Kasumi-1 (cell line): ENCODE measurements at regions not wholly inside any gene's neighbourhood (a gene's known extent, or its start where the extent isn't known, plus 50 kb on each side); places are given as distances from the start of the nearest gene placed in this dataset.
"Not testable (repeated sequence)": the region's sequence is repeated elsewhere in the genome, so short reads cannot be mapped to it uniquely, and the experiment has no call there.

Experiments used
- DNase-seq, 2 experiments: peaks; one replicate each; lab custom pipeline; 2025; lab: John Stamatoyannopoulos, UW

DNA sequence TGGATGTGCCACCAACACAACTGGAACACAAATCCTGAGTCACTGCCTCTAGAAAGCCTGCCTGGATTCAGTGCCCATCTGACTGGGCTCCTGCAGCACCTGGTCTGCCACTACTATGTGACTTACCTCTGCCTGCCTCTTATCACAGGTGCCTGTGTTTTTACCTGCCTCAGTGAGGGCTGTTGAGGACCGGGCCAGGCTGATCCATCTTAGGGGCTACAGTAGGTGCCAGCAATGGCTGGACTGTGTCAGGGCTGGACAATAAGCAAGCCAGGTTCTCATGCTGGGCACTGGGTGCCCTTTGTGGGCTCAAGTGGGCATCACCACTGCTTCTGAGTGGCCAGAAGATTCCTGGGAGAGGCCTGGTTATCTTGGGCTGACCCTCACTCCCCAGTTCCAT lies 948.6 kb upstream of the TPTE start:
- DNase-seq, result not testable (repeated sequence)

DNA sequence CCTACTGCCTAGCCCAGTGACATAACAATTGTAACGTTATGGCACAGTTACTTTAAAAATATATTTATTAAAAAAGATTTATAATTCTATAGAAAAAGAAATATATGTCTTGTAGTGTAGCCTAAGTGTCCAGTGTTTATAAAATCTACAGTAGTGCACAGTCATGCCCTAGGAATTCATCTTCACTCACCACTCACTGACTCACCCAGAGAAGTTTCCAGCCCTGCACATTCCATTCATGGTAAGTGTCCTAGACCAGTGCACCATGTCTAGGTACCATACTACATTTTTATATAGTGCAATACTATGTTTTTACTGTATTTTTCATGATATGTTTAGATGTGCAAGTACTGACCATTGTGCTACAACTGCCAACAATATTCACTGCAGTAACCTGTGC lies 947.9 kb upstream of the TPTE start:
- not testable (repeated sequence) for DNase-seq

DNA sequence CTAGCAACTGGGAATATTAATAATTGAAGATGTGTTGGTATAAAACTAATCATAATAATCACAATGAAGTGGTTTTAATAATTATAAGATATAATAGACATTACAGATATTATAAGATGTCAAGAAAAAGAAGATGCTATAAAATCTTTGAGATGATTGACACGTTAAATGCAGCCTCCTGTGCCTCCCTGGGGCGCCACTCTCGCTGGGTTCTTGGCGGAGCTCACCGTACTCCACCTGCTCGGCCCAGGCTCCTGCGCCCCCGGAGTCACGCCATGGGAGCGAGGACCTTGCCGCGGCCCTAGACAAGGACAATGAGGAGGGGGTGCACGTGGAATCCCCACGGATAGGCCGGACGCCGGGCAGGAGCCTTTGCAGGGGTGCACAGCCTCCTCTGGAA lies 942.1 kb upstream of the TPTE start:
- DNase-seq, result not testable (repeated sequence)

DNA sequence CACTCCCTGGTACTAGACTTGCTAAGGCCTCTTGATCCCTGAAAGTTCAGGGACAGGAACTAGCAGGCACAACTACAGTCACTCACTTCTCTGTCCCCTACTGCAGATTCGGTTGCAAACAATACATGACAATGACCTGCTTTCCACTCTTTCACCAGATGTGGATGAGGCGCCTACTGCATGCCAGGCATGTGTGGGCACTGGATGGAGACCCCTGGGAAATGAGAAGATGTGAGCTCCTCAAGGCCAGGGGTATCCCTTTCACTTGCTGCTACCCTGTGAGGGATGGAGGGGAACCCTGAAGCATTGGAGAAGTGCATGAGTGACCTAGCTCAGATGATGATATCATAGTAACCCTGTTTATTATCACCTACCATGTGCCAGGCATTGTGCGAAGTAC lies 933.4 kb upstream of the TPTE start:
- not testable (repeated sequence) for DNase-seq

DNA sequence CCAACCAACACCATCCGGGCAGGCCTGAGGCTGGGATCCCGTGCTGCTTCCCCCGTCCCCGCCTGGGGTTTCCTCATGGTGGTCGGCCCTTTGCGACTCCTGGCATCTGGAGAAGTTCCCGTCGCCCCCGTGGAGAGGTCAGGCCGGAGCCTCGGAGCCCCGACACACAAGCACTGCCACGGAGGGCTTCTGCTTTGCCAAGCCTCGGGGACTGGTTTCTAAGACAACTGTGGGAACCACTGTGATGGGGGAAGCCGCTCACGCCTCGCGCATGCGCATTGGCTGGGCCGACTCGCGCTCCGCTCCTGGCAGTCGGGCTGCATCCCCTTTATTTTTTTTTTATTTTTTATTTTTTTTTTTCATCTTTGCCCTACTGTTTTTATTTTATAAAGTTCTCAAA lies 928.8 kb upstream of the TPTE start:
- not testable (repeated sequence) for DNase-seq

DNA sequence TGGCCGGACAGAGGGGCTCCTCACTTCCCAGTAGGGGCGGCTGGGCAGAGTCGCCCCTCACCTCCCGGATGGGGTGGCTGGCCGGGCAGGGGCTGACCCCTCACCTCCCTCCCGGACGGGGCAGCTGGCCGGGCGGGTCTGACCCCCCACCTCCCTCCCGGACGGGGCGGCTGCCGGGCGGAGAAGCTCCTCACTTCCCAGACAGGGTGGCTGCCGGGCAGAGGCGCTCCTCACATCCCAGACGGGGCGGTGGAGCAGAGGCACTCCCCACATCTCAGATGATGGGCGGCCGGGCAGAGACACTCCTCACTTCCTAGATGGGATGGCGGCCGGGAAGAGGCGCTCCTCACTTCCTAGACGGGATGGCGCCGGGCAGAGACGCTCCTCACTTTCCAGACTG lies 927.7 kb upstream of the TPTE start:
- not testable (repeated sequence) for DNase-seq

DNA sequence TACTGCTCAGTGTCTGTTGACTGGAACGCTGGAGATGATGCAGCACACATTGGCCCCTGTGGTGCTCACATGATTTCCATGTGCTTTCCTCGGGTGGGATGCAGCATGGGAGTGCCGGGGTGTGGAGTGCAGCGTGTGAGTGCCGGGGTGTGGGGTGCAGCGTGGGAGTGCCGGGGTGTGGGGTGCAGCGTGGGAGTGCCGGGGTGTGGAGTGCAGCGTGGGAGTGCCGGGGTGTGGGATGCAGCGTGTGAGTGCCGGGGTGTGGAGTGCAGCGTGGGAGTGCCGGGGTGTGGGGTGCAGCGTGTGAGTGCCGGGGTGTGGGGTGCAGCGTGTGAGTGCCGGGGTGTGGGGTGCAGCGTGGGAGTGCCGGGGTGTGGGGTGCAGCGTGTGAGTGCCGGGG lies 907.4 kb upstream of the TPTE start:
- DNase-seq, result not testable (repeated sequence)

DNA sequence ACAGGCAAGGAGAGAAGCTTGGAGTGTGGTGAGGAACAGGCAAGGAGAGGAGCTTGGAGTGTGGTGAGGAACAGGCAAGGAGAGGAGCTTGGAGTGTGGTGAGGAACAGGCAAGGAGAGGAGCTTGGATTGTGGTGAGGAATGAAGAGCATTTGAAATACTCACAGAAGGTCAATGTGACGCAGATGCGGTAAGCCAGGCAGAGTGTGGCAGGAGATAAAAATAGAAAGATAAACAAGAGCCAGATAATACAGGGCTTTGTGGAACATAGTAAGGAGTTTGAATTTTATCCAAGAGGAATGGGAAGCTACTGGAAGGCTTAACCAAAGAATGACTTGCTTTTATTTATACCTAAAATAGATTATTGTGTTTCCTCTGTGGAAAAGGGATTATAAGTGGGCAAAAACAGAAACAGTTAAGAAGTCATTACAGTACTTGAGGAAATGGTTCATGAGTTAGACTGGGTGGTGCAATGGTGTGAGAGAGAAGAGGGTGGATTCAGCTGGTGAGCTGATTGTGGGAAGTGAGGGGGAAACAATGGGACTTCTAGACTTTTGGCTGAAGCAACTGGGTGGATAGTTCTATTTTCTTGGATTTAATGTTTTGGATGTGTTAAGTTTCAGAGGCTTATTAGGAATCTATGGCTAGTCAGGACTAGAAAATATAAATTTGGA lies 900.1 kb upstream of the TPTE start:
- DNase-seq, result not testable (repeated sequence)

DNA sequence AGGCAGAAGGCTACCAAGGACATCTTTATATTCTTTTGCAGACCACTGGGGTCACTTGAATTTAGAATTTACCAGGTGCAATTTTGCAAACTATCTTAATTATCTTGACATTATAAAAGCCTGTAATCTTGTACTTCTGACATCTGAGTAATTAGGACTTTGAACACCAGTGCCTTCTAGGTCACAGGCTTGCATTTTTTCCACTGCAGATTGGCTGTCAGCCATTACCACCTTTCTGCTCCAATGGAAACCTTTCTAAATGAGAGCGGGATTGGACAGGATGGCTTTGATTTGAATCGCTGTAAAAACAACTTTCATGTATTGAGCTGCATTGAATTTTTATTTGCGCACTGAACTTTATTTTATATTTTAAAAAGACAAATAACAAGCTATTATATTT lies 893.3 kb upstream of the TPTE start:
- not testable (repeated sequence) for DNase-seq

DNA sequence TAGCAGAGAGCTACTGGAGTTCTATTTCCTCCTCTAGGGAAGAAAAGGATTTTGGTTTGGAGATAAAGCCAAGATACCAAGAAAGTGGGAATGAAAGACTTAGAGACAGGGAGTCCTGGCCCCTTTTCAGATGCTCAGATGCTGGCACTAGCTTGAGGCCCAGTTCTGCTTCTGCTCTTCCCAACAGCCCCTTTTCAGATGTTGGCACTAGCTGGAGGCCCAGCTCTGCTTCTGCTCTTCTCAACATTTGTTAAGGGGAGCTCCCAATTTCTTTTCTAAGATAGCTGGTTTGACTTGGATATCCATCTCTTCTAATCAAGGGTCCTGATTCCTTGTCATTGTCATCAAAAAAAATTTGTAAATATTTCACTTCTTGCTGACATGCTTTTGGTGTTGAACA lies 874.0 kb upstream of the TPTE start:
- not testable (repeated sequence) for DNase-seq

DNA sequence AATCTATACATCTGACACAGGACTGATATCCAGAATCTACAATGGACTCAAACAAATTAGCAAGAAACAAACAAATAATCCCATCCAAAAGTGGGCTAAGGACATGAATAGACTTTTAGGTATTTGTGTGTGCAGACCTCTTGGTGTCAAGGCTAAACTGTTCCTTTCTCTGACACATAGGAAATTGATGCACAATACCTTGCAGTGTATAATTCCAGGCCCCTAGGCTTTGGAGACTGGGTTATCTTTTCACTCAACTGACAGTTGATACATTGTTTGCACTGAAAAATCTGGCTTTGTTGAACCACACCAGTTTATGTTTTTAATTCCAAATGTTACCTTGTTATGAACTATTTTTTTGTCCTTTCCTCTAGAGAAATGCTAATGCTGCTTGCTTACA lies 873.1 kb upstream of the TPTE start:
- not testable (repeated sequence) for DNase-seq

DNA sequence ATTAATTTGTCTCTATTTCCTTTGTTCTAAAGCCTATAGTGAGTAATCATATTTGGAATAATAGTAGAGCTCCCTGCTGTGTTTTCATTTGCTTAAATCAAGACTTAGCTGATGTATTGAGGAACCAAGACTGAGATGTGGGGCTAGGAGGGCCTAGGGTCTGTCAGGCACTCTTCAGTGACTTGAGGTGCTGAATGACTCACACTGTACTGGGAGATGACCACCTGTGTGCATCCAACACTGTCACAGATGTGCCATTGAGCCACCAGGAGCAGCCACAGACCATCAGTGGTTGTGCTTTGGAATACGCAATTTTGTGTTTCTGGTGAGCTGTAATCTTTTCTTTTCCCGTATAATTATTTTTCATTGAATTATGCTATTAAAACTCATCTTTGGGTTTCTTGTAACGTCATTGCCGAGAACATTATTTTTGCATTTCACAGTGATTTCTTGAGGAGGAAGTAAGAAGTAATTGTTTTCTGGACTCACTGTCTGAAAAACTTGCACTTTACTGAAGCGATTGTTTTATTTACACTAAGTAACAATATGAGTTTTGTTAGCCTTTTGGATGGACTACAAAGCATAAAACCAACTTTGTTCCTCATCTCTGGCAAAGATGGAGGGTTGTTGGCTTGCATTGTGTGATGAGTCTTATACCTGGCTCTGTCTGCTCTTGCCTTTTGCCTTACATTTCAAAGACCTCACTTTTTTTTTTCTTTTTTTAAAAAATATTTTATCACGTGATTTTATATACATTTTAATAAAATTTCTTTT lies 872.2 kb upstream of the TPTE start:
- not testable (repeated sequence) for DNase-seq

DNA sequence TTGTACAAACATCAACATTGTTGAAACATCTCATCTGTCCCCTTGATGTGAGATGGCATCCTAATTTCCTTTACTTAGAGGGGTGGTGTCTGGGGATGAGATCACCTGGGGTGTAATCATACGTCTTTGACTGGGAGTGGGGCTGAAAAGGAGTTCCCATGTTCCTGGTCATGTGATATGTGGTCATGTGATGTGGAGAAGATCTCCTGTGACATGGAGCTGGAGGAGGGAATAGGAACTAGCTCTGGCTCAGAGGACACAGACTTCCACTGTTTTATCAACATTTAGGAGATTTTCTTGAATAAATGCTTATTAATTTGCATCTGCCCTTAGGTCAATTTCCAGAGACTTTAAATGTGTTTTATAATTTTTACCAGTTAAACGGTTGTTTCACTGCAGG lies 868.6 kb upstream of the TPTE start:
- DNase-seq, result not testable (repeated sequence)

DNA sequence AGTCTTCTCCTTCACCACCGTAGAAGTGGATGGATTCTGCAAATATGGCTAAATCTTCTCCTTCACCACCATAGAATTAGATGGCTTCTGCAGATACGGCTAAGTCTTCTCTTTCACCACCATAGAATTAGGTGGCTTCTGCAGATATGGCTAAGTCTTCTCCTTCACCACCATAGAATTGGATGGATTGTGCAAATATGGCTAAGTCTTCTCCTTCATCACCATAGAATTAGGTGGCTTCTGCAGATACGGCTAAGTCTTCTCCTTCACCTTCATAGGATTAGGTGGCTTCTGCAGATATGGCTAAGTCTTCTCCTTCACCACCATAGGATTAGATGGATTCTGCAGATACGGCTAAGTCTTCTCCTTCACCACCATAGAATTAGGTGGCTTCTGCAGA lies 866.2 kb upstream of the TPTE start:
- DNase-seq, result not testable (repeated sequence)

DNA sequence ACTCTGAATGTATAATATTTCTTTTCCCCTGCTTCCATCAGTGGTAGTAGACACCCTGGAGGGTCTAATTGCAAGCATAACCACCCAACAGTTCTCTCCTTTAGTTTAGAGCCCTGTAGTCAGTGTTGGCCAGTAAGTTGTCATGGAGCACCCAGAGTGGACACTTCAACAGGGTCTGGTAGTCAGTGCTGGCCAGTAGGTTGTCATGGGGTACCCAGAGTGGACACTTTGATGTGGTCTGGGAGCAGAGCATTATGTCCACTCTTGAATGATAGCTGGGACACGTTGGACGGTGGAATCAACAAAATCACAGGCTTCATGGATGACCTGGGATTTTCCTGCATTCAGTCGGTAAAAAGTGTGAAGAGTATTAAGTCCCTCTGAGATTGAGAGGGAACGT lies 864.9 kb upstream of the TPTE start:
- not testable (repeated sequence) for DNase-seq

DNA sequence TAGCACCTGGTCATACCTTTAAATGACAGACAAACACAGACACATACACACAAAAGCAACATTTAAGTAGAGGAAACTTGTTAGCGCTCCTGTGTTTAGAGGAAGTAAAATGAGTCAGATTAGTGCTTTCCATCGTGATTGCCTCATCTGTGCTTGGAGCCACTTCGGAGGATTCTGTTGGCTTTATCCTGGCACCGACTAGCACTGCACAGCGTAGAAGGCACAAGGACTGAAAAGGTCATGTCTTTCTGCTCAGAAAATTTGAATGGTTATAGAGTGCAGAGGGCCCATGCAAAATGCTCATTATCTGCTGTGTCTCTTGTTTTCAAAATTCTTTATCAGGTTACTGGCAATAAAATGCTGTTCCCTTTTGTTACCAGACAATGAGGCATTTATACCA lies 863.6 kb upstream of the TPTE start:
- not testable (repeated sequence) for DNase-seq

DNA sequence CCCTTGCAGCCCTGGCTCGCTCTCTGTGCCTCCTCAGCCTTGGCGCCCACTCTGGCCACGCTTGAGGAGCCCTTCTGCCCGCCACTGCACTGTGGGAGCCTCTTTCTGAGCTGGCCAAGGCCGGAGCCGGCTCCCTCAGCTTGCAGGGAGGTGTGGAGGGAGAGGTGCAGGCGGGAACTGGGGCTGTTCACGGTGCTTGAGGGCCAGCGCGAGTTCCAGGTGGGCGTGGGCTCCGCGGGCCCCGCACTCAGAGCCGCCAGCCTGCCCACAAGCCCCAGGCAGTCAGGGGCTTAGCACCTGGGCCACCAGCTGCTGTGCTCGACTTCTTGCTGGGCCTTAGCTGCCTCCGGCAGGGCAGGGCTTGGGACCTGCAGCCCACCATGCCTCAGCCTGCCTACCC lies 861.5 kb upstream of the TPTE start:
- DNase-seq, result not testable (repeated sequence)

DNA sequence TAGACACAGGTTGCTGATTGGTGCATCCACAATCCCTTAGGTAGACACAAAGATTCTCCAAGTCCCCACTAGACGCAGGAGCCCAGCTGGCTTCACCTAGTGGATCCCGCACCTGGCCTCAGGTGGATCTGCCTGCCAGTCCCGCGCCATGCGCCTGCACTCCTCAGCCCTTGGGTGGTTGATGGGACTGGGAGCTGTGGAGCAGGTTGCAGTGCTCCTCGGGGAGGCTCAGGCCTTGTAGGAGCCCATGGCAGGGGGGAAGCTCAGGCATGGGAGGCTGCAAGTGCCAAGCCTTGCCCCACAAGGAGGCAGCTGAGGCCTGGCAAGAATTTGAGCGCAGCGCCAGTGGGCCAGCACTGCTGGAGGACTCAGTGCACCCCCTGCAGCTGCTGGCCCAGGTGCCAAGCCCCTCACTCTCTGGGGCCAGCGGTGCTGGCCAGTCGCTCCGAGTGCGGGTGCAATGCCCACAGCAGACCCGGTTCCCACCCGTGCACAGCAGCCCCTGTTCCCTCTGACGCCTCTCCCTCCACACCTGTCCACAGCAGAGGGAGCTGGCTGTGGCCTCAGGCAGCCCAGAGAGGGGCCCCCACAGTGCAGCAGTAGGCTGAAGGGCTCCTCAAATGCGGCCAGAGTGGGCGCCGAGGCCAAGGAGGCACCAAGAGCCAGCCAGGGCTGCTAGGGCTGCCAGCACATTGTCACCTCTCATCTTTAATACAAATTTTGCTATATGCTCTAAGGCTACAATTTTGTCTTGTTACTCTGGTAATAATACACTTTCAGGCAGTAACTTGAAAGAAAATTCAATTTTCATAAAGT lies 857.3 kb upstream of the TPTE start:
- DNase-seq, result not testable (repeated sequence)

DNA sequence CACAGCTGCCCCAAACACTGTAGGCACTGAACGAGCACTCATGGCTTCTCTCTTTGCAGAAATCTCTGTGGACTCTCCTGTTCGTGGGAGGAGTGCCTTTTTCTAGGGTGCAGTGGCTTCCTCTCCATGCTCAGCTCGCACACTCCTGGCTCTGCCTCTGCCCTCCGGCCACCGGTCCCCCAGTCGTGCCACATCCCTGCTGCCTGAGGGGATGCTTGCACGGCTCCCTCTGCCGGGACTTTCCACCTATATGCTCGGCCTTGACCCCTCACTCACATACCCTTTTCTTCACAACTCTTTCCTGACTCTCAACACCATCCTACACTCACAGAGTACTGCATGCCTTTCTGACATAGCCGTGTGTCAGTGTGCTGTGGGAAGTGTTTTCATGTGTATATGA lies 845.6 kb upstream of the TPTE start:
- DNase-seq, result not testable (repeated sequence)

DNA sequence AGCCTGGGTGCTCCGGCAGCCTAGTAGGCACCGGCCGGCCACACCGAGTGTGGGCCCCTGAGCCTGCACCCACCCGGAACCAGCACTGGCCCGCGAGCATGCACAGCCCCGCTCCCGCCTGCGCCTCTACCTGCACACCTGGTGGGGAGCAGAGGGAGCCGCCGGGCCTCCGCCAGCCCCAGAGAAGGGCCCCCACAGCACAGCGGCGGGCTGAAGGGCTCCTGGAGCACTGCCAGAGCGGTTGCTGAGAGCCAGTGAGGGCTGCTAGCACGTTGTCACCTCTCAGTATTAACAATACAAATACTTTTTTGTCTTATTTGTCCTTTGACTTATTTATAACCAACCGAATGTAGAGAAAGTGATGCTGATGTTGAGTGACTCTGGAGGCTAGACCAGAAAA lies 842.4 kb upstream of the TPTE start:
- not testable (repeated sequence) for DNase-seq

DNA sequence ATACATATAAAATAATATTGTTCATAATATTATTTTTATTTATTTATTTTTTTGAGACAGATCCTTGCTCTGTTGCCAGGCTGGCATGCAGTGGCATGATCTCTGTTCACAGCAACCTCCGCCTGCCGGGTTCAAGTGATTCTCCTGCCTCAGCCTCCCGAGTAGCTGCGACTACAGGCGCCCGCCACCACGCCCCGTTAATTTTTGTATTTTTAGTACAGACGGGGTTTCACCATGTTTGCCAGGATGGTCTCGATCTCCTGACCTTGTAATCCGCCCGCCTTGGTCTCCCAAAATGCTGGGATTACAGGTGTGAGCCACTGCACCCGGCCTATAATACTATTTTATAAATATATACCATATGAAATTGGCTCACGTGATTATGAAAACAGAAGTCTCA lies 832.4 kb upstream of the TPTE start:
- not testable (repeated sequence) for DNase-seq

DNA sequence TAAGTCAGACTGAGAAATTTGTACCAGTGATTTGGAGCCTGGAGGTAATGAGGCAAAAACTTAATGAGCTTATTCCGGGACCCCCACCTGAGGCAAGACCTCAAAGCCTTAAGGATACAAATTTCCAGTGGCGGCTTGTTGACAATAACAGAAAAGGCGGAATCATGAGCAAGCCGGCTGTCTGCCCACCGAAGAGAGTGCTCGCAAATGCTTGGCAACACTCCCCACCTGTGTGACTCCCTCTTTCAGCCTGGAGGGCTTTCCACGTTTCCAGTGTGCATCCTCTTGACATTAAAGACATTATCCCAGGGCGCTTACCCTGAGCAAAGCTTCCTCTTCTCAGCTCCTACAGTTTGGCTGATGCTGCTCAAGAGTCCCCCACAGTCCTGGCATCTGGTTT lies 830.4 kb upstream of the TPTE start:
- not testable (repeated sequence) for DNase-seq

DNA sequence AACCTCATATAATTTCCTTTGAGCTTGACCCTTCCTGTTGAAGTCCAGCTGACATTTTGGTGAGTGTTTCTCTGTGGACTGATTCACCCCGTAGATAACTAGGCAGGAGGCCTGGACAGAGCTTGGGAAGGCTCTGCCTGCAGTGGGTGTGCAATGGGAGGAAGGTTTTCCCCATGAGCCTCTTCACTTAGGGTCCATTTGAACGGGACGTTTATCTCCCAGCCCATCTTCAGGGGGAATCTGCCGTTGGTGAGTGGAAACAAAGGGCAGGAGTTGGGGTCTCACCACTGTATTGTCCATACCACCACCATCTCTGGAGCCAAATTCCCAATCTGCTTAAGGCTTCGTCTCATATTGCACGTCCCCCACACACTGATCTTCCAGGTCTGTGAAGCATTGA lies 825.6 kb upstream of the TPTE start:
- not testable (repeated sequence) for DNase-seq
